Sciatic nerve (tissue), 2 donors: ENCODE measurements at regions not wholly inside any gene's neighbourhood (a gene's known extent, or its start where the extent isn't known, plus 50 kb on each side); places are given as distances from the start of the nearest gene placed in this dataset.
"Not testable (repeated sequence)": the region's sequence is repeated elsewhere in the genome, so short reads cannot be mapped to it uniquely, and the experiment has no call there.

ENCODE experiments used
- ATAC-seq: fragments of 200-7000 bp; cut with Tn5 transposase; one replicate; pipeline ENCODE4 v1.9.1; 2020; ENCODE audit warnings: mild to moderate bottlenecking, moderate library complexity
- DNase-seq: peaks from one replicate; pipeline ENCODE4 v3.0.0-alpha.2; 2020; ENCODE audit warnings: low spot score
- intact Hi-C: fragments of 100-400 bp; cut with DNase I; formaldehyde crosslinking; loops from one replicate; pipeline ENCODE4 v1.14.2; 2022
- donor health status: DM: no; HTN: no; CAD: no.
- donor health status: DM: no; HTN: no; CAD: no.

DNA sequence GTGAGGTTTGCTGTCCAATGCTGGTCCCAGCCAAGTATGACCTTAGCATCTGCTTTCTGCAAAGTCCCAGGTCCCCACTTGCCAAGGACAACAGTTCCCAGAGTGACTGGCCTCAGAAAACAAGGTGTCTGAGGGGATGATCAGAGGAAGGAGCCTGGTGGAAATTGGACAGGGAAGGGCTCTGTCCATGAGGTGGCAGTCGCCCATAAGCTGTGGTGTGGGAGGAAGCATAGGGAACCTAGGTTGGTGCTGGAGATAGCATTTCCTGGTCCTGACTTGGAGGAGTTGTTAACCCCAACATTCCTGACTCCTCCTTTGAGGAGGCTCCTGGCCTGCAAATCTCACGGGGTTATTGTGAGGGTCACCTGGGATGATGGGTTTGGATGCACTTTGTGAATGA, 77.8 kb downstream of the LIMS4 start:
- intact Hi-C loops, DNase-seq: not testable (repeated sequence)
- ATAC-seq: peak; percentile 88

DNA sequence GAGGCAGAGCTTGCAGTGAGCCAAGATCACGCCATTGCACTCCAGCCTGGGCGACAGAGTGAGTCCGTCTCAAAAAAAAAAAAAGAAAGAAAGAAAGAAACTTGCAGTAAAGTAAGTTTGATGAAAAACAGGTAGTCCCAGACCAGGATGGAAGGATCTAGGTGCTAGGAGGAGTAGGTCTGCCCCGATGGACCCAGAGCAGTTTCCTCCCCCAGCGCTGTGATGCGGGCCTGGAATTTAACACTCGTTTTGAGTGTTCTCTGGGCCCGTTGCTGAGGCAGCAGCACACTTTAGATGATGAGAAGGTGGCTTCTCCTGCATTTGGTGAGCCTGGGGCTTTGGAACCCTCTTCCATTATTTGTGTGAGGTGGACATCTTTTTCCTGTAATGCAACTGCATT, 80.2 kb downstream of the LIMS4 start:
- ATAC-seq, intact Hi-C loops: not testable (repeated sequence)
- DNase-seq: peak; percentile 45

DNA sequence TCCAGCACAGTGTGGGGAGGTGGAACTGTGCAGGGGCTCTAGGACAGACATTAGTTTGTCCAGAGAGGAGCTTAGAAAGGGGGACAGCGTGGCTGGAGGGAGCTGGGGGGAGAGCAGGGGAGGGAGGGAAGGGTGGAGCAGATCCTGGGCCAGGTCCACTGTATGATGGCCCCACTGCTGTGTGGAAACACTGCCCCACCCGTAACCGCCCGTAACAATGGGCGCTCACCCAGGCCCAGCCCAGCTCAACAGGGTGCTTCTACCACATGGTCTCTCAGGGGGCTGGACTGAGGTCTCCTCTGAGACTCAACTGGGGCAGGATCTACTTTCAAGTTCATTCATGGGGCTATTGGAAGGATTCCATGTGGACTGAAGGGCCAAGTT, 81.6 kb downstream of the LIMS4 start:
- intact Hi-C loops, DNase-seq: not testable (repeated sequence)
- ATAC-seq: peak; percentile 4

DNA sequence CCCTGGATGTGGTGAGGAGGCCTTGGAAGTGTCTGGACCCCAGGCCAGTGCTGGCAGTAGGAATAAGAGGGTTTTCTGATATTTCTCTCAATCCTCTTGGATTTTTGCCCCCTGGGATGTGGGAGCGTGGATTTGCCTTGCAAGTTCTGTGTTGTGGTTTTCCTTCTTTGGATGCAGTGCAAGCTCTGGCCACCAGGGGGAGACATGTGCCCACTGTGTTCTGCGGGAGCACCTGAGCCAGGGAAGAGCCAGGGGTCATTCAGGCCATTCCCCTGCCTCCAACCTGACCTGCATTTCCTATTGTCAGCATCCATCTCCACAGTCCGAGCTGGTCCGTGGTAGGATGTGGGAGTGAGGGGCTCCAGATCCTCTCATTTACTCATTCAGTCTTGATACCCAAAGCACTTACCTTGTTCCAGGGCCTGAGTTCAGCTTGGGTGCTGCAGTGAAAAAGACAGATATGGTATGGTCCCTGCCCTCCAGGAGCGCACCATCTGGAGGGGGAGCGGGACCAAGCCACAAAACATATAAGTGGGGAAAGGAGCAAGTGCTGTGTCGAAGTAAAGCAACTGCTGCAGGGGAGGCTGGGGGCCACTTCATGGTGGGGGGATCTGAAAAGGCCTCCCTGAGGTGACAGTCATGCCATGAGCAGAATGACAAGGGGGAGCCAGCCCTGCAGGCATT, 82.1 kb downstream of the LIMS4 start:
- intact Hi-C loops, DNase-seq: not testable (repeated sequence)
- peak; percentile 42 for ATAC-seq

DNA sequence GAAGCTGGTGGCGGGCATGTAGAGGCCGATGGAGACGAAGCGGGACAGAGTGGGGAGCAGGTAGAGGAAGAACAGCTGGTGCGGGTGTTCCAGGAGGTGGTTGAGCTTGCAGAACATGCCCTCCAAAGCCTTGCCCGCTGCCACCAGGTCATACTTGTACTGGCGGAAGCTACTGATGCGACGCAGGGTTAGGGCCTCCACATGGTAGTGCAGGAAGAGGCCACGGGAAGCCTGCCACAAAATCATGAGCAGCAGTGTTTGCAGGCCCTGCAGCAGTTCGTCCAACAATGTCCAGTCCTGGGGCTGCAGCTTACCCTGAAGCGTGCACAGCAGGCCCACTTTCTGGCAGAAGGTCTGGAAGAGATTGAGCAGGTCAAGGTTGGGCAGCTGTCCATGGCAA, 85.6 kb downstream of the LIMS4 start:
- intact Hi-C loops, ATAC-seq, DNase-seq: not testable (repeated sequence)

DNA sequence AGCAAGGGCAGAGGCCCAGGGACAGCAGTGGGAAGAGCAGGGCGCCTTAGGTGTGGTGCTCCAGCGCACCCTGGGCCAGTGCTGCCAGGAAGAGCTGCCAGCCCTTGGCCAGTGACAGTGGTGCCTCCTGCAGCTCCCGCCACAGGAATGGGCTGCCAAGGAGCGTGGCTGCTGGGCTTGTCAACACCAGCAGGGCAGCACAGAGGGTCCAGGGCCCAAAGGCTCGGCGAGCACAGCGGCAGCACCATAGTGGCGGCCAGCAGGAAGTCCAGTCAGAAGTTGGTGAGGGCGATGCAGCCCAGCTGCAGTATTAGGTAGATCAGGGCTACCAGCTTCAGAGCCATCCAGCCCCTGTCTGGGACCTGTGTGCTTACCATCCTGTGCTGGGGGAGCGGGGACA, 86.1 kb downstream of the LIMS4 start:
- DNase-seq, ATAC-seq, intact Hi-C loops: not testable (repeated sequence)

DNA sequence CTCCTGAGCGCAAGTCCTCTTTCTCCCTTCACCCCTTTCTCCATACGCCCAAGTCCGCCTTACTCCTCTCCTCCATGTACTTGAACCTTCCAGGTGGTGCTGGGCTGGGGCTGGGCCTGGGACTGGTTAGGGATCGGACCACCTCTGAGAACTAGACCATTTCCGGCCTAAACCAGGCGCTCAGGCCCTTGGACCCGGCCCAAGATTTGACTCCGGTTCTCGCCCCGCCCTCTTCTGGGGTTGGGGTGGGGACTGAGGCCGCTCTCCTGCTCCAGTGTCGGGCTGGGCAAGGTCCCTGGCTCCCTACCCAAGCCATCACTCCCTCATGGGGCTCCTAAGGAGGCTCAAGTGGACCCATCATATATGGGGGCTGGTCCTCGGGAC, 87.9 kb downstream of the LIMS4 start:
- intact Hi-C loops: not testable (repeated sequence)
- peak; percentile 76 for ATAC-seq

DNA sequence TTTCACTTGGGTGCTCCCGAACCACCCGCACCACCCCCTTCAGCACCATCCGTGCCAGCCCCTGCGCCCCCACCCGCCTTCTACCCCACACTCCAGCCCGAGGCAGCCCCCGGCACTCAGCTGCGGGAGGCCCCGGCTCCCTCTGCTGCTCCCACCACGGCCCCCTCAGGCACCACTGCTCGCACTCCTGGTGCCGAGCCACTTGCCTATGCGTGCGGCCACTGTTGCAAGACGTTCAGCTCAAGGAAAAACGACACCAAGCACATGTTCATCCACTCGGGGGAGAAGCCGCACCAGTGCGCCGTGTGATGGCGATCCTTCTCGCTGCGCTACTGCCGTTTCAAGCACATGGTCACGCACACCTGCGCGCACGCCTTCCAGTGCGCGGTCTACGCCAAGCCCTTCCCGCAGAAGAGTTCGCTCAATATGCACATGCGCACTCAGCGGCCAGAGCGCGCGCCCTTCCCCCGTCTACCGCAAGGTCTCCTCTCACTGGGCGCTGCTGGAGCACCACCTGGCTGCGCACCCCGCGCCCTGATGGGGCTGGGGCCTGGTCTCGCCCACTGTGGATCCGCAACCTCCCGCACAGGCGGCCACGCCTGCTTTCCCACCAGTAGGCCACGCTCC, 88.4 kb downstream of the LIMS4 start:
- DNase-seq, intact Hi-C loops: not testable (repeated sequence)
- peak; percentile 85 for ATAC-seq

More for the DNA sequence above, 87.9 kb downstream of the LIMS4 start:
- not testable (repeated sequence) for DNase-seq

DNA sequence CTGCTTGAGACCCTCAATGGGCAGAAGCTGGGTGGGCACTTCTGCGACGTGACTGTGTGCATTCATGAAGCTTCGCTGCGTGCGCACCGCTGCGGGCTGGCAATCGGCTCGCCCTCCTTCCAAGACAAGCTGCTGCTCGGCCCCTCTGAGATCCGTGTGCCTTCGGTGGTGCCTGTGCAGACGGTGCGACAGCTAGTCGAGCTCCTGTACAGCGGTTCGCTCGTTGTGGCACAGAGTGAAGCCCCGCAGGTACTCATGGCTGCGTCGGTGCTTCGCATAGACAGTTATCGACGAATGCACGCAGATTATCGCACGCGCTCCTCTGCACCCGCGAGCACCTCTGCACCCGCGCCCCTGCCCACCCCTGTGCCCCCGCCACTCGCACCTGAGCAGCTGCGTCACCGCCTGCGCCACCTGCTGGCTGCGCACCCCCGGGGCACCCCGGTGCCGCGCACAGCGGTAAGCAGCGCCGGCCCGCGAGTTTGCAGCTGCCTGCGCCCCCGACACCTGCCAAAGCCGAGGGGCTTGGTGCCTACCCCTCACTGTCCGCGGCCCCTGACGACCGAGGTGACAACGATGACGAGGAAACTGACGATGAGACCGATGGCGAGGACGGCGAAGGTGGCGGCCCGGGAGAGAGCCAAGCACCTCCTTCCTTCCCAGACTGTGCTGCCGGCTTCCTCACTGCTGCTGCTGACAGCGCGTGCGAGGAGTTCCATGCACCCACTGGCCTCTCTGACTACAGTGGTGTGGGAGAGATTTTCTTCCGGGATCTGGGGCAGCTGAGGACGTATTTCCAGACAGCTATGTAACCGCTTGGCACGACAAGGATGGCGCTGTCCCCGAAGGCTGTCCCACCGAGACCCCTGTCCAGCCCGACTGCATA, 89.2 kb downstream of the LIMS4 start:
- DNase-seq, intact Hi-C loops: not testable (repeated sequence)
- peak; percentile 84 for ATAC-seq

DNA sequence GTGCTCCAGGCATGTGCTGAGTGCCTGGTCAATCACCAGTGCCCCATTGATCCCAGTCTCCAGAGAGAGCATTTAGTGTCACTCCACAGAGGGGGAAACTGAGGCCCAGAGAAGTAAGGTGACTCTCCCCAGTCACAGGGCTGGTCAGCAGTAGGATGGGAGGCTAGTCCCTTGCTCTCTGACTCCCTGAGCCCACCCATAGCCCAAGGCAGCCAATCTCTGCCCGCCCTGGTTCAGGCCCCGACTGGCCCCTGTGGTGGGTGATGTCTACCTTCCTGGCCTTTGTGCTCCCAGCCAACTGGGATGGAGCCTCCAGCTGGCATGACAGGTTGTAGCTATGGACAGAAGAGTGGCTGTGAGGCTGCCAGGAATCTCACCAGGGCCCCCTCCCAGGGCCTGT, 99.1 kb downstream of the LIMS4 start:
- intact Hi-C loops, ATAC-seq, DNase-seq: not testable (repeated sequence)

DNA sequence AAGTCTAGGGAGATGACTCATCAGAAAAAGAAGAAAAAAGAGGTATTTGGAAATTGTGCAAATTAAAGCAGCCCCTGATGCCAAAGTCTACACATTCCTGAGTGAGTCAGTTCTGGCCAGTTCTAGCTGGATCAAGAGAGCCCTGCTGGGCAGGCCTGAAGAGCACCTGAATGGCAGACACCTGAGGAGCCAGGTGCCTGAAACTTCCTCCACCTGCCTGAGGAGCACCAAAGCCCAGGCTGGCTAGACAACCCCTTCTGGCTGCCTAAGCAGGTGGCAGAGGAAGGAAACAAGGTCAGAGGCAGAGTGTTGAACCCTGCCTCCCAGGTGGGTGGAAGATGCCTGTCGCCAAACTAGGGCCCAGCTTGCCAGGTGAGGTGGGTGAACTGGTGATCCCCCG, 101.0 kb downstream of the LIMS4 start:
- intact Hi-C loops, DNase-seq, ATAC-seq: not testable (repeated sequence)

DNA sequence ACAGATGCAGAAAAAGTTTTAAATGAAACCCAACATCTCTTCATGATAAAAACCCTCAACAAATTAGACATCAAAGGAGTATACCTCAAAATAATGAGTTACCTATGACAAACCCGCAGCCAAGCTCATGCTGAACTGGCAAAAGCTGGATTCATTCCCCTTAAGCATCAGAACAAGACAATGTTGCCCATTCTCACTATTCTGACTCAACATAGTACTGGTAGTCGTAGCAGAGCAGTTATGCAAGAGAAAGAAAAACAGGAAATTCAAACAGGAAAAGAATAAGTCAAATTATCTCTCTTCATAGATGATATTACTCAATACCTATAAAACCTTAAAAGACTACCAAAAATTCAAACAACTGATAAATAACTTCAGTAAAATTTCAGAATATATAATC, 115.0 kb downstream of the LIMS4 start:
- intact Hi-C loops, ATAC-seq: not testable (repeated sequence)

DNA sequence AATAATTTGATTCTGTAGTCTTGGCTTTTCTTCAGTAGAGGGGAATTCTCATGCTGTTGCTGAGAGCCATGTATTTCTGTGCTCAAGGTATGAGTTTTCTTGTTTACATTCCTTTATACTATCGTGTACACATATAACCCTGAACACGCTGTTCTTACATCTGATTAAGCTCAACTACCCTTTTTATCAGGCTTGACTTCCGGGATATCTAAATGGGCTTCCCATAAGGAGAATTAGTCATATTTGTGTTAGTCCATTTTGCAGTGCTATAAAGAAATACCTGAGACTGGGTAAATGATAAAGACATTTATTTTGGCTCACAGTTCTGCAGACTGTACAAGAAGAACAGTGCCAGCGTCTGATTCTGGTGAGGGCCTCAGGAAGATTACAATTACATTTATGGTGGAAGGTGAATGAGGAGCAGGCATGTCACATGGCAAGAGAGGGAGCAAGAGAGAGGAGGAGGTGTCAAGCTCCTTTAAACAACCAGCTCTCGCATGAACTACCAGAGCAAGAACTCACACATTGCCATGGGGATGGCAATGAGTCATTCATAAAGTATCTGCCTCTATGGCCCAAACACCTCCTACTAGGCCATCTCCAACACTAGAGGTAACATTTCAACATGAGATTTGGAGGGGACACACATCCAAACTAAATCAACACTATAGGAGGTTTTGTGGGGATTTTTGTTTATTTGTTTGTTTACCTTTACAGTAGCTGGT, 118.2 kb downstream of the LIMS4 start:
- DNase-seq, intact Hi-C loops, ATAC-seq: not testable (repeated sequence)

More for the DNA sequence above, 115.0 kb downstream of the LIMS4 start:
- not testable (repeated sequence) for DNase-seq

DNA sequence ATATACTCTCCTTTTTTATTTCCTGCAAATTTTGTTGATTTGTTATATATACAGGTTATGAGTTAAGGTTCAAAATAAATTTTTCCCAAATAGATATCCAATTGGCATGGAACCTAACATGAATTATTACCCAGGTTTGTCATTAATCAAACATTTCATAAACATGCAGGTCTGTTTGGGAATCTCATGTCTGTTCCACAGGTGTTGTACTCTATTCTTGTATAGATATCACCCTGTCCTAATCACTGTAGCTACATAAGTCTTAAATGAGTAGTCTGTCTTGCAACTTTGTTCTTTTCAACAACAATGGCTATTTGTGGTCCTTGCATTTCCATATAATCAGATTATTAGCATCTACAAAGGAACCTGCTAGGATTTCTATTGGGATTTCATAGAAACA, 121.9 kb downstream of the LIMS4 start:
- ATAC-seq, intact Hi-C loops, DNase-seq: not testable (repeated sequence)

DNA sequence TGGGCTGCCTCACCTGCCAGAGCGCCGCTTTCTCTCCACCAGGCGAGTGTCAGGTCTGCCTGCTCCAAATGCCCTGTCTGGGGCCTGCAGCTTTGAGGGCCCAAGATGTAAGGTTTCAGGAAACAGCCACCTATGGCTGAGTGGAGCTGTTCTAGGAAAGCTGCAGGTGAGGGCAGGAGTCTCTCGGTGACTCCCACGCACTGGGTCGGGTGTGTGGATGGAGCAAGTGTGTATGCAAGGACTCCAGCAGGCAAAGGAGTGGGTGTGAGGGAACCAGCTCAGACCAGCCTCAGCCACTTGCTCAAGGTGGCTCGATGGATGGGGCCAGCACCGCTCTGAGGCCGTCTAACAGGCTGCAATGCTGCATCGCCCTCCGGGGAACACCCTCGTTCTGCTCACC, 123.7 kb downstream of the LIMS4 start:
- peak; percentile 23 for ATAC-seq
- DNase-seq, intact Hi-C loops: not testable (repeated sequence)

DNA sequence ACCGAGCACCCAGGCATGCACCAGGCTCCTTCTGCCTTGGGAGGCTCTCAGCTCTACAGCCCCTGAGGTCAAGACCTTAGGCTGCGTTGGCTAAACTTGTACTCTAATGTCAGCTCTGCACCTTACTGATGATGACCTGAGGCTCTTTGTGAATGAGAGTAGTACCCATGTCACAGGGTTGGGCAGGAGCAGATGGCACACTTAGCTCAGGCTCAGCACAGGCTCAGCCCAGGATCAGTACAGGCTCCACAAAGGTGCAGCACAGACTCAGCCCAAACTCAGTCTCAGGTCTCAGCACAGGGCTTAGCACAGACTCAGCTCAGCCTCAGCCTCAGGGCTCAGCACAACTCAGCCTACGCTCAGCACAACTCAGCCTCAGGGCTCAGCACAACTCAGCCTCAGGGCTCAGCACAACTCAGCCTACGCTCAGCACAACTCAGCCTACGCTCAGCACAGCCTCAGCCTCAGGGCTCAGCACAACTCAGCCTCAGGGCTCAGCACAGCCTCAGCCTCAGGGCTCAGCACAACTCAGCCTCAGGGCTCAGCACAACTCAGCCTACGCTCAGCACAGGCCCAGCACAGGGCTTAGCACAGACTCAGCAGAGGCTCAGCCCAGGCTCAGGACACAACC, 128.1 kb downstream of the LIMS4 start:
- ATAC-seq, DNase-seq, intact Hi-C loops: not testable (repeated sequence)

DNA sequence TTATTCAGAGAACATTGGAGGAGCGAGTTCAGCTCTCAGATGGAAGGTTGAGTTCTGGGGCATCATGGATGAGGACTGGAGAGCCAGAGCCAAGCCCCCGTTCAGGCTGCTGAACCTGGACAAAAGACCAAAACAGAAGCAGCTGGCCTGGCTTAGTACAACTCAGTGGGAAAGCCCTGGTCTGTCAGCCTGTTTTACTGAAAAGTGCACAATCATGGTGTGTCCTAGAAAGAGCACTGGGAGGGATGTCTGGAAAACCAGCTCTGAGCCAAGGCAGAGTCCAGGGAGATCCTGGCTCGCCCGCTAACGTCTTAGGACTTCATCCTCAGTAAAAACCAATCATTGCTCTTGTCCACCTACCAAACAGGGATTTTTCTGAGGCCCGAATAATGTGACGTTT, 129.7 kb upstream of the MTLN start:
- intact Hi-C loops, DNase-seq: not testable (repeated sequence)
- peak; percentile 39 for ATAC-seq

DNA sequence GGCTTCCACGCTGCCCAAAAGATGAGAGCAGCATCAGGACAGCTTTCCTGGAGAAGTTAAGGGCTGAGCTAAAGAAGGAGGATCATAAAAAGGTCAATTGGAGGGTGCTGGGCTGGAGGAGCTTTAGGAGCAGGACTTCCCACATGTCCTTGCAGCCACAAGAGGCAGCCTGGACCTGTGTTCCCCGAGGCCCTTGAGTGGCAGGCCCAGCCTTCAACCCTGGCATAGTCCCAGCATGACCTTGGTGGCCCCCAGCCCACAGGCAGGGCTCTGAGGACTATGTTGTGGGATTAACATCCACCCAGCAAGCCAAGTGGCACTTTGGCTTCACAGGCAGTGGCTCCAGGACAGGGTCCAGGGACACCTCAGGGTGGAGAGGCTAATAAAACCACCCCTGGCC, 126.8 kb upstream of the MTLN start:
- ATAC-seq, intact Hi-C loops, DNase-seq: not testable (repeated sequence)
